K562 (cell line): ENCODE measurements at regions not wholly inside any gene's neighbourhood (a gene's known extent, or its start where the extent isn't known, plus 50 kb on each side); places are given as distances from the start of the nearest gene placed in this dataset.

Source experiments
- ATAC-seq: fragments of 200-7000 bp; cut with Tn5 transposase; 3 replicates; pipeline ENCODE4 v1.9.1; 2020; ENCODE audit warnings: moderate library complexity
- BruUV-seq: library from RNA; stranded (reverse); fragments of 400-500 nt; replicated peaks from 2 replicates; lab custom pipeline; 2021; lab: Mats Ljungman, UMichigan
- CTCF ChIA-PET: fragments of 300-600 bp; formaldehyde crosslinking; extraction: SDS; loops from one replicate; lab custom pipeline; 2021; ENCODE audit warnings: low intra/inter-chr PET ratio; lab: Yijun Ruan, JAX
- POLR2A ChIA-PET: fragments of 300-600, 350-650 bp; sonication (Branson Sonifier 250); formaldehyde crosslinking; extraction: SDS; loops from one replicate; lab custom pipeline; 2021; ENCODE audit warnings: antibody characterized with exemption, inconsistent platforms; lab: Yijun Ruan, JAX
- DNase-seq, 4 experiments: peaks; one replicate each; pipeline versions ENCODE4 v3.0.0 to v3.0.0-alpha.2; 2011 to 2018; ENCODE audit warnings: low spot score in 3 of 4, mixed read lengths in 3 of 4; ENCODE audit errors: extremely low read depth in 1 of 4
- FAIRE-seq: peaks from 2 replicates; lab custom pipeline; 2011; peaks lifted over from hg19 to GRCh38; lab: Jason Lieb, UNC
- H2AFZ ChIP-seq: 2 replicates; pipeline ENCODE4 v1.6.0; 2011; ENCODE audit warnings: low read depth, low read length, control low read depth, inconsistent platforms
- H3K27ac ChIP-seq: fragments of 200-600 bp; 3 replicates; pipeline ENCODE4 v1.8.0; 2011; ENCODE audit warnings: low read depth, mild to moderate bottlenecking, control low read depth, inconsistent platforms, low read length, moderate library complexity, mixed read lengths; ENCODE audit errors: extremely low read depth
- H3K27me3 ChIP-seq, 2 experiments: fragments of 300-600 bp in 1 of 2; 2 replicates in 1 of 2; 3 replicates in 1 of 2; pipeline versions ENCODE4 v1.6.0 to v1.8.0; 2011; ENCODE audit warnings: inconsistent platforms in 2 of 2, low read length in 2 of 2, mild to moderate bottlenecking in 1 of 2, mixed read lengths in 1 of 2, moderate library complexity in 1 of 2; ENCODE audit not compliant: control insufficient read depth in 2 of 2, insufficient read depth in 2 of 2
- H3K36me3 ChIP-seq: fragments of 300-600 bp; 3 replicates; pipeline ENCODE4 v1.8.0; 2011; ENCODE audit warnings: mild to moderate bottlenecking, low read length, inconsistent platforms; ENCODE audit not compliant: control insufficient read depth, insufficient read depth
- H3K4me1 ChIP-seq, 2 experiments: fragments of 200-600 bp in 1 of 2; replicated peaks in 1 of 2; 2 replicates in 1 of 2; 3 replicates in 1 of 2; pipeline versions ENCODE4 v1.5.1 to v1.8.0; 2011; ENCODE audit warnings: inconsistent platforms in 2 of 2, low read length in 2 of 2, mild to moderate bottlenecking in 1 of 2, mixed read lengths in 1 of 2, moderate library complexity in 1 of 2; ENCODE audit not compliant: control insufficient read depth in 2 of 2, insufficient read depth in 2 of 2
- H3K4me2 ChIP-seq: 2 replicates; pipeline ENCODE4 v1.6.1; 2011; ENCODE audit warnings: low read length, control low read depth, inconsistent platforms, mixed read lengths; ENCODE audit not compliant: insufficient read depth
- H3K4me3 ChIP-seq: fragments of 200-600 bp; sonication (generic), shearing (Covaris generic); 2 replicates; pipeline ENCODE4 v1.5.1; 2016; ENCODE audit warnings: control low read depth, inconsistent platforms
- H3K79me2 ChIP-seq: fragments of 200-600 bp; 3 replicates; pipeline ENCODE4 v1.8.0; 2011; ENCODE audit warnings: low read length, inconsistent platforms; ENCODE audit not compliant: control insufficient read depth, insufficient read depth
- H3K9ac ChIP-seq, 2 experiments: 2 replicates each; pipeline versions ENCODE4 v1.6.0 to v1.6.1; 2011; ENCODE audit warnings: low read depth in 2 of 2, low read length in 2 of 2, control low read depth in 1 of 2, inconsistent platforms in 1 of 2, mild to moderate bottlenecking in 1 of 2, mixed read lengths in 1 of 2; ENCODE audit not compliant: insufficient read depth in 1 of 2
- H3K9me1 ChIP-seq: one replicate; pipeline ENCODE4 v1.6.0; 2011; ENCODE audit warnings: inconsistent platforms, mild to moderate bottlenecking, low read length, moderate library complexity; ENCODE audit not compliant: control insufficient read depth, insufficient read depth
- H3K9me3 ChIP-seq: replicated peaks from 2 replicates; pipeline ENCODE4 v1.5.1; 2011; ENCODE audit warnings: low read depth, low read length, inconsistent platforms; ENCODE audit not compliant: control insufficient read depth, insufficient read depth
- H4K20me1 ChIP-seq: replicated peaks from 2 replicates; pipeline ENCODE4 v1.6.1; 2011; ENCODE audit warnings: low read length, inconsistent platforms, mixed read lengths; ENCODE audit not compliant: control insufficient read depth, insufficient read depth
- IFI16 ChIP-seq: fragments of 250-450 bp; sonication (Bioruptor Pico); IDR thresholded peaks from 2 replicates; pipeline ENCODE4 v2.1.2; 2022; ENCODE audit warnings: mild to moderate bottlenecking, inconsistent platforms
- KAT7 ChIP-seq: sonication (generic); formaldehyde crosslinking; IDR thresholded peaks from 2 replicates; pipeline ENCODE4 v1.8.0; 2022; ENCODE audit warnings: missing genetic modification reagents, mild to moderate bottlenecking, borderline replicate concordance
- NEUROD1 ChIP-seq: fragments of 150-350 bp; IDR thresholded peaks from 2 replicates; pipeline ENCODE4 v1.6.1; 2014; ENCODE audit warnings: borderline replicate concordance, low read length, low read depth; ENCODE audit not compliant: partially characterized antibody
- NR2C2 ChIP-seq, 2 experiments: fragments of 200-800 bp in 1 of 2; sonication (Bioruptor generic) in 1 of 2; sonication (generic) in 1 of 2; formaldehyde crosslinking in 1 of 2; IDR thresholded peaks; 2 replicates each; pipeline versions ENCODE4 v1.6.1 to v1.8.0; 2016 to 2022; ENCODE audit warnings: mild to moderate bottlenecking in 1 of 2, missing compliant biosample characterization in 1 of 2, missing genetic modification characterization in 1 of 2, missing genetic modification reagents in 1 of 2
- RBM22 ChIP-seq: fragments of 200-400 bp; formaldehyde crosslinking; IDR thresholded peaks from 2 replicates; pipeline ENCODE4 v1.6.1; 2018; ENCODE audit warnings: low read length, low read depth; ENCODE audit not compliant: poor library complexity, severe bottlenecking
- whole genome bisulfite sequencing: fragments of 100-300 bp; shearing (Covaris generic); methylation state at CpG from one replicate; pipeline ENCODE4 v1.1.6; 2016; ENCODE audit warnings: low coverage, mixed read lengths; ENCODE audit not compliant: insufficient coverage; ENCODE audit errors: missing lambda C conversion rate; 5-methylcytosine and 5-hydroxymethylcytosine counted together
- in situ Hi-C: fragments of 300-500 bp; cut with MboI; formaldehyde crosslinking; loops from 4 replicates; pipeline ENCODE4 v1.15.0; 2018; ENCODE audit warnings: inconsistent platforms, mixed read lengths
- intact Hi-C: fragments of 100-400 bp; cut with micrococcal nuclease; formaldehyde crosslinking; loops from 2 replicates; pipeline ENCODE4 v1.14.2; 2022
- TF ChIP-seq, protein P1 (sequence below): sonication (generic); formaldehyde crosslinking; IDR thresholded peaks from 2 replicates; pipeline ENCODE4 v1.8.0; 2022; ENCODE audit warnings: missing genetic modification reagents, mild to moderate bottlenecking, borderline replicate concordance
- TF ChIP-seq, protein P2 (sequence below): fragments of 450-650 bp; formaldehyde crosslinking; IDR thresholded peaks from 2 replicates; pipeline ENCODE4 v1.4.0; 2020; ENCODE audit warnings: mild to moderate bottlenecking, moderate library complexity

DNA sequence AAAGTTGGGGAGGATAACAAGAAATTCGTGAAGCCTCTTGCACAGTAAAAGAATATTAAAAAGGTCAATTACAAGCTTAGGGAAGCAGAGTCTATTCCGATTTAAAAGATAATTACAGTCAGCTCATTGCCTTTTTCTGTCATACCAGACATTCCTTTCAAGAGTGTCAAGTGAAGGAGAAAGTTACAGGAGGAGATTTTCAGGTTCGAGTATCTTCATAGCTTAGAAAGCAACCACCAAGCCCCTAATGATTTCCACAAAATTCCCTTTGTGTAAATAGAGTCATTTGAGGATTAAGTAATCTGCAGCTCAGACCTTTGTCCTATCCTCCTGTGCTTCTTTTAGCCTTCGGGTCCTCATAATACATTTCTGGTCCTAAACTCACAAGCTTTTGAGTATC lies 414.9 kb downstream of the CDH2 start:
- Histone ChIP-seq H3K4me3 (no peak overlapping the region), H3K9ac (no peak overlapping the region), H3K79me2 (no peaks in the 10 kb centered on the region), H4K20me1 (no peaks in the 10 kb centered on the region), H3K27ac (no peak overlapping the region), H3K27me3 (no peaks in the 10 kb centered on the region), H3K36me3 (no peaks in the 10 kb centered on the region), H3K9me3 (no peaks in the 10 kb centered on the region; the same call in 1 of the 2 replicates), H3K4me1 (no peaks in the 10 kb centered on the region), H3K4me2 (no peak overlapping the region), H3K9me1 (no peaks in the 10 kb centered on the region), H2AFZ (no peak overlapping the region)
- intact Hi-C loops, result no loop called here
- DNase-seq (no peak), FAIRE-seq (no peak), ATAC-seq (no peak)
- ChIA-PET CTCF (no interaction called here), POLR2A (interaction anchor here (0.6 kb wide), 1 partner anchor 399 kb away, joined by 3 read pairs; no protein-coding TSS in a partner anchor)
- TF ChIP-seq RBM22 (no peak), NR2C2 (CRISPR knock-in tag; IDR thresholded peaks at IDR 0.05) (no peak), NR2C2 (tag; IDR thresholded peaks at IDR 0.05) (no peak), NEUROD1 (no peak), IFI16 (CRISPR knock-in tag) (no peak), KAT7 (no peak)
- TF ChIP-seq, protein P1, sequence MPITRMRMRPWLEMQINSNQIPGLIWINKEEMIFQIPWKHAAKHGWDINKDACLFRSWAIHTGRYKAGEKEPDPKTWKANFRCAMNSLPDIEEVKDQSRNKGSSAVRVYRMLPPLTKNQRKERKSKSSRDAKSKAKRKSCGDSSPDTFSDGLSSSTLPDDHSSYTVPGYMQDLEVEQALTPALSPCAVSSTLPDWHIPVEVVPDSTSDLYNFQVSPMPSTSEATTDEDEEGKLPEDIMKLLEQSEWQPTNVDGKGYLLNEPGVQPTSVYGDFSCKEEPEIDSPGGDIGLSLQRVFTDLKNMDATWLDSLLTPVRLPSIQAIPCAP (CRISPR knock-in tag), result no peak
- TF ChIP-seq, protein P2, sequence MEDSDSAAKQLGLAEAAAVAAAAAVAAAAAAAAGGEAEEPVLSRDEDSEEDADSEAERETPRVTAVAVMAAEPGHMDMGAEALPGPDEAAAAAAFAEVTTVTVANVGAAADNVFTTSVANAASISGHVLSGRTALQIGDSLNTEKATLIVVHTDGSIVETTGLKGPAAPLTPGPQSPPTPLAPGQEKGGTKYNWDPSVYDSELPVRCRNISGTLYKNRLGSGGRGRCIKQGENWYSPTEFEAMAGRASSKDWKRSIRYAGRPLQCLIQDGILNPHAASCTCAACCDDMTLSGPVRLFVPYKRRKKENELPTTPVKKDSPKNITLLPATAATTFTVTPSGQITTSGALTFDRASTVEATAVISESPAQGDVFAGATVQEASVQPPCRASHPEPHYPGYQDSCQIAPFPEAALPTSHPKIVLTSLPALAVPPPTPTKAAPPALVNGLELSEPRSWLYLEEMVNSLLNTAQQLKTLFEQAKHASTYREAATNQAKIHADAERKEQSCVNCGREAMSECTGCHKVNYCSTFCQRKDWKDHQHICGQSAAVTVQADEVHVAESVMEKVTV, result no peak
- no TSS peak for BruUV-seq
- 0% methylated on average over 4 of the region's 4 CpGs for WGBS
- in situ Hi-C loops, result no loop called here
